ENCODE measurements at regions not wholly inside any gene's neighbourhood (a gene's known extent, or its start where the extent isn't known, plus 50 kb on each side); places are given as distances from the start of the nearest gene placed in this dataset.

DNA sequence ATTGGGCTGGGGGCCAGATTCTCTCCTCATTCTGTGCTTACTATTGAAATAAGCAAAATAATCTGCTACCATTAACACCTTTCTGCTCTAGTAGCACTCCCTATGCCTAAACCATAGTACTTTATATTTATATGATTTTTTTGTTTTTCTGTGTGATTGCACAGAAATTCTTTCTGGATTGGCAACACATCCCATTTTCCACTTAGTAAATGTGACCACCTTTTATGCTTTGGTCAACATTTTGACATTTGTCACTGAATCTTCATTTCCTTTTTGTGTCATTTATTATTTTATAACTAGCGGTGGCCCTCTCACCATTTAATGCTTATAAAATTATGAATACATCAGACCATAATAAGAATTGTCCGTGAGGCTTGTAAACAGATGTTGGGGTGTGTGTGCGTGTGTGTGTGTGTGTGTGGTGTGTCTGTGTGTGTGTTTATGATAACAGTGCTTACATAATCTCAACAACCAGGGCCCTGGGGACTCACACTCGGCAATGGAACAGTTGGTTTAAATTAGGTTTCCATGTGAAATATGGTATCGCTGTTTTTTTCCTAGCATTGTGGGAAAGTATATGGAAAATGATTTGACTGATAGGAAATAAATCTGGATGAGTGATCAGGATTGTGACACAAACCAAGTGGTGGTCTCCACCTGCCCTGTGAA is 138.9 kb downstream of the NOC3L start:
- TF ChIP-seq, protein P1, sequence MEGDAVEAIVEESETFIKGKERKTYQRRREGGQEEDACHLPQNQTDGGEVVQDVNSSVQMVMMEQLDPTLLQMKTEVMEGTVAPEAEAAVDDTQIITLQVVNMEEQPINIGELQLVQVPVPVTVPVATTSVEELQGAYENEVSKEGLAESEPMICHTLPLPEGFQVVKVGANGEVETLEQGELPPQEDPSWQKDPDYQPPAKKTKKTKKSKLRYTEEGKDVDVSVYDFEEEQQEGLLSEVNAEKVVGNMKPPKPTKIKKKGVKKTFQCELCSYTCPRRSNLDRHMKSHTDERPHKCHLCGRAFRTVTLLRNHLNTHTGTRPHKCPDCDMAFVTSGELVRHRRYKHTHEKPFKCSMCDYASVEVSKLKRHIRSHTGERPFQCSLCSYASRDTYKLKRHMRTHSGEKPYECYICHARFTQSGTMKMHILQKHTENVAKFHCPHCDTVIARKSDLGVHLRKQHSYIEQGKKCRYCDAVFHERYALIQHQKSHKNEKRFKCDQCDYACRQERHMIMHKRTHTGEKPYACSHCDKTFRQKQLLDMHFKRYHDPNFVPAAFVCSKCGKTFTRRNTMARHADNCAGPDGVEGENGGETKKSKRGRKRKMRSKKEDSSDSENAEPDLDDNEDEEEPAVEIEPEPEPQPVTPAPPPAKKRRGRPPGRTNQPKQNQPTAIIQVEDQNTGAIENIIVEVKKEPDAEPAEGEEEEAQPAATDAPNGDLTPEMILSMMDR (IDR thresholded peaks at IDR 0.05): no peak
- no peak for TF ChIP-seq POLR2A (IDR thresholded peaks at IDR 0.05)

Measured in heart left ventricle (tissue), 13 donors.